ENCODE measurements at regions not wholly inside any gene's neighbourhood (a gene's known extent, or its start where the extent isn't known, plus 50 kb on each side); places are given as distances from the start of the nearest gene placed in this dataset.

GRCh38 chr3:194993896-194994295, 277.1 kb downstream of the XXYLT1 start:
- DNase-seq (ENCODE audit: low read depth), result no peak

- no peak for DNase-seq (ENCODE audit: low read depth)
Measured at GRCh38 chr3:194994551-194994981, 276.4 kb downstream of the XXYLT1 start.

DNA sequence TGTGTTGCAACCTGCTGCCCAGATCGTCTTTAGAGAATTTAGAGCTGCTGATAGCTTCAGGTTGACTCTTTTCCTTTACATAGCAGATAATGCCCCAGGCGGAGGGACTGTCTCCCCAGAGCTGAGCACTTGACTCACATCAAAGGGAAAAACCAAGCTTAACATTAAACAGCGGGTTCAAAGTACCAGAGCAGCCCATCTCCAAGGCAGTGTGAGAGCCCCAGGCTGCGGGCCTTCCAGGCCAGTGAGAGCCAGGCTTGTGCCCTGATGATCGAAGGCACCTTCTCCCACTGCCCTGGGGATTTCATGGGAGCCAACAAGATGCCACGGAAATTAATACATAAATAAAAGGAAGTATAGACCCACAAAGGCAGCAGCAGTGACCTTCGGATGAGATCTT, 275.6 kb downstream of the XXYLT1 start:
- no peak for DNase-seq (ENCODE audit: low read depth)

DNA sequence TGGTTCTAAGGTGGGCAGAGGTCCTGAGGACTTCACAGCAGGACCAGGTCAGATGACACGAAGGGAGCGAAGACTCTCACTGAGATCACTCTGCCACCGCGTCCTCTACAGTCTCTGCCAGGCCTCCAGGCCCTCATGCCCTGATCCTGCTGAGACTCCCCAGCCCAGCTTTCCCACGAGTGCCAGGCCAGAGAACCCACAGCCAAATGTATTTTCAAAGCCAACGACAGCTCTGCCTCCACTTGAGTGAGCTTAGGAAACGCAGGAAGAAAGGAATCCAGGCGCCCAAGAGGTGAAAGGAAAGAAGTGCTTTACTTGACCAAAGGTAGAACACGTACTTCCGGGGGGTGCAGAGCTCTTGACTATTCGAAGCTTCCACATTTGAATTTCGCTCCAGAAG, 275.0 kb downstream of the XXYLT1 start:
- no peak for DNase-seq (ENCODE audit: low read depth)

- no peak for DNase-seq (ENCODE audit: low read depth)
Measured at GRCh38 chr3:194996746-194997145, 274.2 kb downstream of the XXYLT1 start.

DNA sequence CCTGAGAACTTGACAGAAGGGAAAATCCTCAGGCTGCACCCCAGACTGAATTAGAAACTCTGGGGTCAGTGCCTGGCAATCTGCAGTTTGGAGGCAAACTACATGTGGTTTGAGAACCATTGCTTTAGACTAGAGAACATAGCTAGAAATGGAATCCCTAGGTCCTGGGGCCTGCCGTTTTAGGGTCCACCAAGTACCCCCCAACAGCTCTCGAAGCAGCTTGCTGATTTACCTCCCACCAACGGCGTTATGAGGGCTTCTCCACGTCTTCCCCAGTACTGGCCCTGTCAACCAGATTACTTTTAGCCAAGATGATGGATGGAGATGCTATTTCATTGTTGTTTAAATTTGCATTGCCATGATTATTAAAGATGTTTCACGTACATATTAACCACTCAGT, 272.5 kb downstream of the XXYLT1 start:
- DNase-seq (ENCODE audit: low read depth), result no peak

DNA sequence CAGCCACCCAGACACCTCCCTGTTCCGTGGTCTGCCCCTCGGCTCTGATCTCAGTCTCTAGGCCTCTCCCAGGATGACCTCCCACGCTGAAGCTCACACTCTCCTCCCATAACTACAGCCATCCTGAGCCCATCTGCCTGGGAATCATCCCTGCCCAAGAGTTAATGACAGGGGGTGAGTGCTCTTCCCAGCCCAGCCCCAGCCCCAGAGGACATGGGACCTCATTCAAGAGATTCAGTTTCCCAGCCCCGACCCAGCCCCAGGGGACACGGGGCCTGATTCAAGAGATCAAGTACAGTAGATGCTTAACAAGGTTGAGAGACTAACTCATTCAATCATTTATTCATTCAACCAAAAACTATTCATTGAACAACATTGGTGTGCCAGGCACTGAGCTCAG, 272.0 kb downstream of the XXYLT1 start:
- no peak for DNase-seq (ENCODE audit: low read depth)

DNA sequence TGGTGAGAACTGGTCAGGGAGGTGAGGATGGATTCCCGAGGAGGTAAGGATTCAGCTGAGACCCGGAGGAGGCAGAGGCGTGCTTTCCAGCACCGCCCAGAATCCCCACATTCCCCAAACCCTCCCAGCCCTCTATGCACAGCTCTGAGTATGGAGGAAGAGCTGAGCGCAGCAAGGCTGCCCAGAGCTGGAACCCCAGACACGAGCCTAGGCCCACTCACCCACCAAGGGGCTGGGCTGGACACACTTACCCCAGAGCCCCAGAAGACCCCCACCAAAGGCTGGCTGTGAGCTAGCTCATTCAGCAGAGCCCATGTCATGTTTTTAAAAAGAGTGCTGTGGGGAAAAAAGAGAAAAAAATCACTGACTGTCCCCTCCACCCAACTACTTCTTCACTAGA, 271.5 kb downstream of the XXYLT1 start:
- no peak for DNase-seq (ENCODE audit: low read depth)

- DNase-seq (ENCODE audit: low read depth), result no peak
Measured at GRCh38 chr3:195001261-195001660, 269.7 kb downstream of the XXYLT1 start.

GRCh38 chr3:195001961-195002861, 268.7 kb downstream of the XXYLT1 start:
- DNase-seq (ENCODE audit: low read depth), result no peak

DNA sequence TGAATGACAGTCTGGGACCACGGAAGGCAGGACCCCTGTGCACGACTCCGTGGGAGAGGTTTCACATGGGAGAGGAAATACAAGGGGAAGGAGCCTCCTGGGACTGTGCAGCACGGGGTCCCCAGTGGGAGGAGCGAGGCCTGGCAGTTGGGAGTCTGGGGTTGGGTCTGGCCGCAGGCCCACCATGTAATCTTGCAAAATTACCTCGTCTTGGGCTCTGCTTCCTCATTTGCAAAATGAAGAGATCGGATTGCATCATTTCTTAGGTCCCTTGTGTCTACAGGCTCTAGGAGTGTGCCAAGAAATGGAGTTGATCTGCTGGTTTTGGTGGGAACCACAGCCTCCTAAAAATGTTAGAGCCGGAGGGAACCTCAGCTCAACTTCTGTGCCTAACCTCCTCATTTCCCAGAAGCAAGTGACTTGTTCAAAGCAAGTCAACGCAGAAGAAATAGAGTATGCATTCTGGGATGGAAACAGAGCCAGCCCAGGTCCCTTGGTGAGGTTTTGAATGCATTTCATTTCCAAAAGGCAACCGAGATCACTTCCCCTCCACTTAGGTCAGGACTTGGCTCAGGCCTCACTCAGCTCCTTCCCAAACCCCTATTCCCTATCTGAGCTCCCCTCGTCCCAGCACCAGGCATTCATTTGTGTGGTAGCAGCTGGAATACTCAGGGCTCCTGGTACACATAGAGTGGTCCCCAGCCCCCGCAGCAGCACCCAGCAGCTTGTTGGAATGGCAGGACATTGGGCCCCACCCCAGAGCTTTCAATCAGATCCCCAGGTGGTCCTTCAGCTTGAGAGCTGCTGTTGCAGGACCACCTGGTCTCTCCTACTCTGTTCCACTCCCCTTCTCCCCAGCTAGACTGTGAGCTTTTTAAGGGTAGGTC, 267.7 kb downstream of the XXYLT1 start:
- DNase-seq (ENCODE audit: low read depth), result no peak

GRCh38 chr3:195003893-195004289, 267.1 kb downstream of the XXYLT1 start:
- DNase-seq (ENCODE audit: low read depth), result no peak

DNA sequence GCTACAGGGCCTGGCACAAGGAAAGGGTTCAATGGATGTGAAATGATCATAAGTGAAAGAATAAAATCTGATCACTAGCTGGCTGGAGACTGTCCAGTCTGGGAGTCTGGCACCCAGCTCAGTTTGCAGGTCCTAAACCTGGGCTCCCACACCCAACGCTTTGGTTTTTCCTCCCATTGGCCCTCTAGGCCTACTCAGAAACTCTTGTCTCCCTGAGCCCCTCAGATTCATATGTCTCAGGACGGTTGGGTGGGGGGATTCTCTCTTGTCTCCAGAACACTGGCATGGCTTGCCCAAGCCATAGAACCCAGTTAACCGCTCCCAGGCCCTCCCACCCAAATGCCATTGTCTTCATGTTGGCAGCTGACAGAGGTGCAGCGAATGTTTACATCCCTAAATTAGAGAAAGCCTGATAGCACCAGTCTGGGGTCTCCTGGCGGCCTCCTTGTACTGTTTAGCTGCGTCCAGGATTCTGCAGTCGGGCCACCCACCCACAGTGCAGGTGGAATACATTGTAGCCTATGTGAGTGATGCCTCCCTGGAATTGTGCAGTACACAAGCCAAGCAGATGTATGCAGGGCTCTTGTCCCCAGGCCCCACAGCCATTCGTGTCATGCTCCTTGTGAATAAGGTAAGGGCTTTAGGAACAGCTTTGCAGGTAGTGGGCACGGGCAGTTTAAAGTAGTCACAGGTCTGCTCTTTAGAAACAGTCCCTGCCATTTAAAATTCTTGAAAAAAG, 266.3 kb downstream of the XXYLT1 start:
- DNase-seq (ENCODE audit: low read depth), result no peak

- DNase-seq (ENCODE audit: low read depth), result no peak
Measured at GRCh38 chr3:195005251-195005620, 265.7 kb downstream of the XXYLT1 start.

GRCh38 chr3:195005759-195006510, 265.0 kb downstream of the XXYLT1 start:
- no peak for DNase-seq (ENCODE audit: low read depth)

GRCh38 chr3:195007151-195007550, 263.8 kb downstream of the XXYLT1 start:
- no peak for DNase-seq (ENCODE audit: low read depth)

GRCh38 chr3:195007766-195008165, 263.2 kb downstream of the XXYLT1 start:
- DNase-seq (ENCODE audit: low read depth), result no peak

- no peak for DNase-seq (ENCODE audit: low read depth)
Measured at GRCh38 chr3:195008816-195009215, 262.1 kb downstream of the XXYLT1 start.

DNA sequence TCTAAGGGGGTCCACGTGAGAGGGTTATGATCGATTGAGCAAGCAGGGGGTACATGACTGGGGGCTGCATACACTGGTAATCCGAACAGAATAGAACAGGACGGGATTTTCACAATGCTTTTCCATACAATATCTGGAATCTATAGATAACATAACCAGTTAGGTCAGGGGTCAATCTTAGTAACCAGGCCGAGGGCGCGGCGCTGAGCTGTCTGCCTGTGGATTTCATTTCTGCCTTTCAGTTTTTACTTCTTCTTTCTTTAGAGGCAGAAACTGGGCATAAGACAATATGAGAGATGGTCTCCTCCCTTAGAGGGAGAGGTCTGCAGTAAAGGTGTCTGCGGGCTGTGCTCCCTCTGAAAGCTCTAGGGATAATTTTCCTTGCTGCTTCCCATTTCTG, 261.3 kb downstream of the XXYLT1 start:
- no peak for DNase-seq (ENCODE audit: low read depth)

DNA sequence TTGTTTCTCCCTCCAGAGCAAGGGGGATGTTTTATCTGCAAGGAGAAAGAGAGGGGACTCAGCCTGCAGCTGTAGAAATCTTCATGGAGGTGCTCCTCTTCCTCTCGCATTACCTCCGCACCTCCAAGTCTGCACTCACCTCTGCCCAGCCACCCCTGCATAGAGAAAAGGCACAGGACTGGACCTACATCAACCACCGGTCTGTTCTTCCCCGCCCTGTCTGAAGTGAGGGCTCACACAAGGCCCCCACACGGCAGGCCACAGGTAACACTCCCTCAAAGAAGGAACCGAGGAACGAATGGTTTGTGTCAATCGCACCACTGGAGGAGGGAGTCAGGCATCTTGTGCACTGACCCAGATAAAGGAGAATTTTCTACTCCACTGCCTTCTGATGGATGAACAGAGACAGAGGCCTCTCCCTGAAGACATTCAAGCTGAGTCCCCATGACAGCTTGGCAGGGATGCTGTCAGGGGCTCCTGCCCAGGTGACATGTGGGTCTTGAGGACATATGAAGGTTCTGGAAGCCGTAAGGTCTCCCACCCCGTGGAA, 260.3 kb downstream of the XXYLT1 start:
- no peak for DNase-seq (ENCODE audit: low read depth)

GRCh38 chr3:195011231-195011834, 259.6 kb downstream of the XXYLT1 start:
- DNase-seq (ENCODE audit: low read depth), result no peak

All from stimulated activated CD8-positive, alpha-beta memory T cell treated with anti-CD3 and anti-CD28 coated beads, Interleukin-7, amount 100 ng/mL, for 24 hours (primary cell).